ENCODE measurements at regions not wholly inside any gene's neighbourhood (a gene's known extent, or its start where the extent isn't known, plus 50 kb on each side); places are given as distances from the start of the nearest gene placed in this dataset.
"Not testable (repeated sequence)": the region's sequence is repeated elsewhere in the genome, so short reads cannot be mapped to it uniquely, and the experiment has no call there.

GRCh38 chr21:28151758-28152157, 840.9 kb downstream of the LTN1 start:
- no peak for DNase-seq

DNA sequence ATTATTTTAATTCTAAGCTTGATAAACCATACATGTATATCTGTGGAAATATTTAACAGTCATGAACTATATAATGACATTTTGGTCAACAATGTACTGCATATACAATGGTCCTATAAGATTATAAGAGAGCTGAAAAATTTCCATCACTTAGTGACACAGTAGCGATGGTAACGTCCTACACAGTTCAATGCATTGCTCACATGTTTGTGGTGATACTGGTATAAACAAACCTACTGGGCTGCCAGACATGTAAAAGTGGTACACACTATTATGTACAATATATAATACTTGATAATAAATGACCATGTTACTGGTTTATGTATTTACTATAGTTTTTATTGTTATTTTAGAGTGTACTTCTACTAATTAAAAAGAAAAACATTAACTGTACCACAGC, 841.9 kb downstream of the LTN1 start:
- no peak for DNase-seq

- DNase-seq: no peak
Observed at GRCh38 chr21:28148400-28149064, 844.1 kb downstream of the LTN1 start.

- no peak for DNase-seq
Observed at GRCh38 chr21:28144653-28145052, 848.0 kb downstream of the LTN1 start.

DNA sequence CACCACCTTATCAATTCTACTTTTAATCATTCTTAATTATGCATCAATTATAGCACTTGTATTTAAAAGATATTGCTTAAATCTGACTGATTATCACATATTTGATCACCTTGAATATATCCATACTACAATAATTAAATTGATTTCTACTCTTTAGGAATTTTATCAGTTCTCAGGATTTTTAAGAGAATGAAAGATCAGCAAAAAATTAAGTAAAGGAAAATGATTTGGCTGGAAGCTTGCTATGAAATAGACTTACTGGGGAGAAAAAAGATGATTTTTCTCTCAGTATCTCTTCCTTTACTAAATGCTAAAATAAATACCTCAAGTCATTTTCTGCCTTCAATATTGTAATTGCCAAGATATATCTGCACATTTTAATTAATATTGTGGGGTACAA, 848.6 kb downstream of the LTN1 start:
- DNase-seq: no peak

GRCh38 chr21:28142697-28143096, 850.0 kb downstream of the LTN1 start:
- no peak for DNase-seq

DNA sequence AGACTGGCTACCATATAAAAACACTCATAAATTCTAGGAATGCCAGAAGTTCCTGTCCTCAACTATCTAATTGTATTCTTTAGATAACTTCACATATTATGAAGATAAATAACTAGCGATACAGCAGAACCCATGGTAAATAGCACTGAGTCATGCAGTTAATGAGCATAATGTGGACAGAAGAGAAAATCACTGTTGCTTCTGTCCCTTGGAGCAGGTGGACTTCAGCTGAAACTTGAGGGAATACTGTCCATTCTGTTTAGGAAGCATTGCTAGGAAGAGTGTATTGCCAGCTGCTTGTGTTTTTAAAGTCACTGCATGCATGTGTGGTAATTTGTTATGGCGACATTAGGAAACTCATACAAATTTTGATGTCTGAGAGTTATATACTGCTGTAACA, 854.4 kb downstream of the LTN1 start:
- no peak for DNase-seq

DNA sequence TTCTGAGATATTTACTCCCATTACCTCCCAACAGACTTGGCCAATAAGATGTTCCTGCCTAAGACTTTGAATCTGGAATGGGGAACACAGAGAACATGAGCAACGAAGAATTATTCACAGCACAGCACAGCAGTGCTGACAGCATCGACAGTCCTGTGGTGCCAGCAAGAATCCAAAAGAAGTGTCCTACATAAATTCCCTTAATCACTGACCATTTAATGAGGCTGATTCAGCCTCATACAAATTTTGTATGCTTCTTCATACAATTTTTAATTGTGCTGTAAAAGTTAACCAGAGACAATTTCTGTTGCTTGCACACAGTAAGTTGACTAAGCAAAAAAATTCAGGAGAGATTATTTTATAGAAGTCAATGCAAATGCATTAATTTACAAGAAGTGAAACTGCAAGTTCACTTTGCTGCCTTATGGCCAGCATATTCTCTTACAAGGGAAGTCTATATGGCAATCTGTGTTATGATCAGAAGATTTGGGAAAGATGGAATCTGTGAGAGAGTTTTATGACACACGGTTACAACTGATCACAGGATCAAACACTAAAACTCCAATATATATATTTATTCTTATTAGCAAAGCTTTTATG, 855.9 kb downstream of the LTN1 start:
- no peak for DNase-seq

GRCh38 chr21:28135646-28136045, 857.0 kb downstream of the LTN1 start:
- DNase-seq: no peak

- DNase-seq: no peak
Observed at GRCh38 chr21:28133116-28133515, 859.6 kb downstream of the LTN1 start.

DNA sequence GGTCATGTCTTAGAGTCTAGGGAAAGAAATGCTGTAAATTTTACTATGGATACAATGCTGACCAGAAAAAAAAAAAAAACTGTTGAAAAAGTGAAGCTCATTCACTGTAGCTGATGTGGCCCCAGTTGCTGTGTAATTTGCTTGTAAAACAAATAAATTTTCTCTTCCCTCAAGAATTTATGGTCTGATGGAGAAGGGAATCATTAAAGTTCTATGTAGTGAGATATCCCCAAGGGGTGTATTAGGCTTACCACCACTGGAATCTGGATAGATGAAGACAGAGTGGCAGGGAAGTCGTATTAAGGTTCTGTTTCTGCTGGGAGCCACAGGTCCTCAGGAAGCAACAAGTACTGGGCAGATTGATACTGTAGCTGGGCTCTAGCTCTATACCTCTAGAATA, 860.0 kb downstream of the LTN1 start:
- no peak for DNase-seq

GRCh38 chr21:28127175-28127785, 865.4 kb downstream of the LTN1 start:
- no peak for DNase-seq

GRCh38 chr21:28126521-28127174, 866.0 kb downstream of the LTN1 start:
- DNase-seq: no peak

DNA sequence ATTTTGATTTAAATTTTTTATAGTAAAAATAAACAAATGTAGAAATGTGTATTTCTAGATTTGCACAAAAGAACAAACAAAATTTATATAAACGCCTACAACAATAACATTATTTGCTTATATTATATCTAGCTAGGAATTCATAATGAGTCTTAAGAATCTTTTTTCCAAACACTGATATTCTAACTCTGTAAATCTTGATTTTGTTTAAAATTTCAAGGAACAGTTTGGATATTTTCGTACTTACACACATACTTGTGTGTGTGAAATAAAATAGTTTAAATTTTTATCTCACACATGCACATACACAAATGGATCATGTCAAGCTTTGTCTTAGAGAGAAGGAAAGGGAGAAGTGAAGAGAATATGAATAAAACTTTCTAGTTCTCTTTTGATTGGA, 868.1 kb downstream of the LTN1 start:
- DNase-seq: no peak

DNA sequence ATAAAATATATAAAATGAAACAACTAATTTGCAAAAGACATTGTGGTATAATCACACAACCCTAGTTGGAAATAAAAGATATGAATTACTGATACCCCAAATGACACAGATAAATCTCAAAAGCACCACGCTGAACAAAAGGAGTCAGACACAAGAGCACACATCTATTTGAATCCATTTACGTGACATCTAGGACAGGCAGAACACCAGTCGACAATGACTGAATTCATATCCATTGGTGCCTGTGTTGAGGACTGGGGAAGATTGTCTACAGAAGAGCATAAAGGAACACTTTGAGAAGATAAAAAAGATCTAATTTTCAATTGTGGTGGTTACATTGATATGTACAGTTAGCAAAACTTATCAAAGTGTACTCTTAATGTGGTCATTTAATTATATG, 874.1 kb downstream of the LTN1 start:
- DNase-seq: no peak

- not testable (repeated sequence) for DNase-seq
Observed at GRCh38 chr21:28114986-28115385, 877.7 kb downstream of the LTN1 start.

DNA sequence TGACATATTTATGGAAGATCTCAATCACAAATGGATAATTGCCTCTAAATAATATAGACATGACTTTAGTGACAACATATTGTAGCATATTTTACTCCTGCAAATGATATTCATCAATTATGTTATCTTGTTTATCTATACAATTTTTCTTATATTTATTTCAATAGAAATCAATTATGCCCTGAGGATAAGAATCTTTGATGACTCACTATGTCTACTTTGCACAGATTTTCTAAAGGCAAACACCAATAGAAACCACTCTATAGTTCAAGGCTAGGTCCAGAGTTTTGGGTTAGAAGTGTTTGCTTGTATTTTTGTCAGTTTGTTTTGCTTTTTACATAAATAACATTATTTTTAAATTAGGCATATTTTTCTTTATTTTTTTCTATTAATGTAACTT, 879.0 kb downstream of the LTN1 start:
- no peak for DNase-seq

DNA sequence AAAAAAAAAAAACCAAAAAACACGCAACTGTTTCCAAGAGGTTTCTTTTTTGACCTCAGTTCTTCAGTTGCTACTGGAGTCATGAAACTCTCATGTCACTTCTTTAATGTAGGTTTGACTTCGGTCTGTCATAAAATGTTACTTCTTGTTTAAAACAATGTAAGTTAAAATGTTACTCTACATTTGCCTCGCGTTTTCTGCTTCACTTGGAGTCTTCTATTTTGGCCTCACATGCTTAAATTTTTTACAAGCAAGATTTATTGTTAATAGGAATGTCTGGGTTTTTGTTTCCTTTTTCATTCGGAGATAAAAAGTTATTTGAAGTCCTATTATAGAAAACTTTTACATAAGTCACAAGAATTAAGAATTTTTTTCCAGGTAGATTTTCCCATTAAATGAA, 880.2 kb downstream of the LTN1 start:
- no peak for DNase-seq

DNA sequence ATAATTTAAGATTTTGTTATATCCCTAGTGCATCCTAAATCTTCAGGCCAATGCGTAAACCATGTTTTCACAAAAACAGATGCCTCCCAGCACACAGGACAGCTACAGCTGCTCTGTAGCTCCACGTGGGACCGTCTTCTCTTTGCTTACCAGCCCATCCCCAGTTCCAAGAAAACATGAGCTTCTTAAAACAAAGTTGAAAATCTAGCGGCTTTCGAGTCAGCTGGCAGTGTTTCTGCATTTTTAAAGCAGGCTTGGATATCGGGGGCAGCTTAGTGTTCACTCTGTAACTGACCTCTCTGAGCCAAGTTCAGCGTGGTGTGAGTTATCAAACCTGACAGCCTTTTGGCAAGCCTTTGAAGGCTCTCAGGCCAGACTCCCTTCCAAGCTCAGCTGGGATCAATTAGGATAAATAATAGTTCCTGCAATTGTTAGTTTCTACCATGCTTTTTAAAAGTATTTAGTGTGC, 881.5 kb downstream of the LTN1 start:
- no peak for DNase-seq

DNA sequence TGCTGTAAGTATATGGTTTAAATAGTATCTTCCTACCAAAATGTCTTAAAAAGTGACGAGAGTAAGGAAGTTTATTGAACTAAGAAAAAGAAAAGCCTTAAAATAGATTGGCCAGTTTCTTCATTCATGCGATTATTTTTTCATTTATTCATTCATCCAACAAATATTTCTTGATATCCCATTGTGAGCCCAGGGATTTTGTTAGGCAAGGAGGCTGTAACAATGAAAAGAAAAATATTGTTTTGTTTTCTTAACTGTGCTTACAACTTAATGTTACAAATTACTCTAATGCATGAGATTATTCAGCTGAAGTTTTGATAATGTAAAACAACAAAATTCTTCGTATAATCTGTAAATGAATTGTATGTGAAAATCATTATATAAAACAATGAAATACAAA, 882.0 kb downstream of the LTN1 start:
- DNase-seq: no peak

GRCh38 chr21:28110074-28110473, 882.6 kb downstream of the LTN1 start:
- DNase-seq: no peak

DNA sequence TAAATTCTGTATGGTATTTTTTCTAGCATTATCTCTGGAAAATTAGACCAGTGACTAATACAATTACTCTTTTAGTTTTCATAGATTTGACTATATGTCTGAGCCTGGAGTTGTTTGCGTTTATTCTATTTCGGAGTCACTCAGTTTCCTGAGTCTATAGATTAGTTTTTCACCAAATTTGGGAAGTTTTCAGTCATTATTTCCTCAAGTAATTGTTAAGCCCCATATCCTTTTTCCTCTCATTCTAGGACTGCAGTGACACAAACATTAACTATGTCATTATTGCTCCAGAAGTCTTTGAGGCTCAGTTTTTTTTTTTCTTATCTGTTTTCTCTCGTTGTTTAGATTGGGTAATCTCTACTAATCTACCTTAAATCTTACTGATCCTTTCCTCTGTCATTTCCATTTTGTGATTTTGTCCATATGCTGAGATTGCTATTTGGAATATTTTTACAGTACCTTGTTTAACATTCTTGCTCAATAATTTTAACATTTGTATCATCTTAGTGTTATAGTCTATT, 886.2 kb downstream of the LTN1 start:
- no peak for DNase-seq

DNA sequence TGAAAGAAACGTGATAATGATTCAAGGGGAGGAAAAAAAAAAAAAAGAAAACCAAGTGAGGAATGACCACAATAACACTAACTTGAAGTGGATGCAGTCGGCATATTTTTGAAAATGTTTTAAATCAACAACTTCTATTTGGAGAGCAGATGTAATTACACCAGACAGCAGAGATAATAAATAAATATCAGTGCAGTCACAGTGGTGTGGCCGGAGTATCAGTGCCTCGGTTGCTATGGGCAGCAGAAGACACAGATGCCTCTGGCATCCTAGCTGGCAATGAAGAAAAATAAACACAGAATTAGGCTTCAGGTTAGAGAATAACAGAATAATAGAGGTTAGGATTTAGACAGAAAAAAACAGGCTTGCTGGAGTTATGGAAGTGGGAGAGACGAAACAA, 888.3 kb downstream of the LTN1 start:
- DNase-seq: no peak

GRCh38 chr21:28100366-28100765, 892.3 kb downstream of the LTN1 start:
- no peak for DNase-seq
